ENCODE measurements at regions not wholly inside any gene's neighbourhood (a gene's known extent, or its start where the extent isn't known, plus 50 kb on each side); places are given as distances from the start of the nearest gene placed in this dataset.

DNA sequence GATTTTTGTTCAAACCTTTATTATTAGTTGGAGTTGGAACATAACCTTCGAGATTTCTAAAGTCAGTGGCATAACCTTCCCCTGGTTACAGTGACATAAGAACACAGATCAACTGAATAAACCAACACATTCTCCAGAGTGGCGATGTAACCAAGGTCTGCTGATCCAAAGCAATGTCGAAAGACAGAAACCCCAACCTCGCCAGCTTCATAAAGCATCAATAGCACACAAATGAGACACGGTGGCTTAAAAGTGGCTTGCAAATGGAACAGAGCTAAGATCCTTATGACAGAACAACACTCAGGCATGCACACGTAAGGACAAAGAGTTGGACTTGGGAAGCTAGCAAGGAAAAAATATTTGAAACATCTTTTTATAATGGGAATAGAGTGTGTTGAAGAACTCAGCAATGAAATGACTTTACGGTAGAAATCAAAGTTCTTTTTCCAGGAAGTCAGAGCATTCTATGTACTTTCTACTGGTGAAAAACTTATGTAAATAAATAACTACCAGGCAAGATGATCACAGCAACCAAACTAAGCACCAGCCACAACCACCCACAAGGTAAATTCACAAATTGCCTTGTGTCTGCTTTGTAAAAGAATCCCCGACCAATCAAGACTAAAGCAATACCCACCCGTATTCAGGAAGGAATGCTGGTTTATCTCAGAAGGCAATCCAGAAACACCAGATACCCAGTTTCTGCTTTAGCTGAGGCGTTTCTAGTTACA is 61.0 kb upstream of the NHSL1 start:
- TF ChIP-seq BACH2 (CRISPR knock-in tag; IDR thresholded peaks at IDR 0.05; ENCODE audit: borderline replicate concordance) (no peak), CSDC2 (CRISPR knock-in tag; IDR thresholded peaks at IDR 0.05) (no peak), ZFP30 (CRISPR knock-in tag; IDR thresholded peaks at IDR 0.05) (no peak), ESRRG (CRISPR knock-in tag; IDR thresholded peaks at IDR 0.05) (no peak)
